VCaP (cell line): ENCODE measurements at regions not wholly inside any gene's neighbourhood (a gene's known extent, or its start where the extent isn't known, plus 50 kb on each side); places are given as distances from the start of the nearest gene placed in this dataset.

Experiments used
- H3K27ac ChIP-seq: fragments of 450-650 bp; 2 replicates; pipeline ENCODE4 v1.5.1; 2017
- CTCF ChIP-seq: fragments of 450-650 bp; conservative IDR thresholded peaks from 2 replicates; pipeline ENCODE4 v1.5.1; 2017; ENCODE audit warnings: mild to moderate bottlenecking, moderate library complexity

- peak overlapping the region; percentile 72 for H3K27ac ChIP-seq
- no peak for TF ChIP-seq CTCF
Observed at GRCh38 chr5:62931153-62931950, 352.7 kb downstream of the LRRC70 start.

GRCh38 chr5:62922191-62922590, 343.6 kb downstream of the LRRC70 start:
- H3K27ac ChIP-seq = no peak overlapping the region
- TF ChIP-seq CTCF = no peak

- H3K27ac ChIP-seq = no peak overlapping the region
- TF ChIP-seq CTCF = no peak
Observed at GRCh38 chr5:62920856-62921255, 342.2 kb downstream of the LRRC70 start.

GRCh38 chr5:62909326-62909725, 330.7 kb downstream of the LRRC70 start:
- TF ChIP-seq CTCF = no peak
- no peak overlapping the region for H3K27ac ChIP-seq

- H3K27ac ChIP-seq = no peak overlapping the region
- TF ChIP-seq CTCF = no peak
Observed at GRCh38 chr5:62902126-62902525, 323.5 kb downstream of the LRRC70 start.

GRCh38 chr5:62900976-62901375, 322.4 kb downstream of the LRRC70 start:
- TF ChIP-seq CTCF = no peak
- H3K27ac ChIP-seq = no peak overlapping the region

GRCh38 chr5:62896121-62896893, 317.7 kb downstream of the LRRC70 start:
- TF ChIP-seq CTCF = no peak
- H3K27ac ChIP-seq = no peak overlapping the region
